NCI-H2029 (cell line): ENCODE measurements at regions not wholly inside any gene's neighbourhood (a gene's known extent, or its start where the extent isn't known, plus 50 kb on each side); places are given as distances from the start of the nearest gene placed in this dataset.

ENCODE experiments used
- DNase-seq: peaks from one replicate; lab custom pipeline; 2025; lab: John Stamatoyannopoulos, UW

- no peak for DNase-seq
These were observed 195.4 kb downstream of the SLIT2 start for GRCh38 chr4:20447103-20447502.

DNA sequence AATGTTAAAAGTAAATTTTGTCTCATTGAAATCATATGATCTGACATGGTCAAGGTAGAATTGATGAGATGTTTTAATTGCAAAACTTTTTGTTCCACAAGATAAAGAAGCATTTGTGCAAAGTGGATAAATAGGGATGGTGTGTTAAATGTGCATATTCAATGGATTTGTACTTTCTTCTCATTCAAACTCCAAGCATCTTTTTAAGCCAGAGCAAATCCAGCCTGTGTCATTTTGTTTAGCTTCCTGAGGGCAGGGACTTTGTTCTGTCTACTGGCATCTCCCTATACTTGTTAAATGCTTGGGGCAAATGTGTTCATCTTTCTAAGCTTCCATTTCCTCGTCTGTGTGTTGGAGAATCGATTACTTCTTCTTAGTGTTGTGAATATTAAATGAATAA lies 200.3 kb downstream of the SLIT2 start:
- no peak for DNase-seq

- DNase-seq, result no peak
These were observed 202.8 kb downstream of the SLIT2 start for GRCh38 chr4:20454515-20454914.

DNA sequence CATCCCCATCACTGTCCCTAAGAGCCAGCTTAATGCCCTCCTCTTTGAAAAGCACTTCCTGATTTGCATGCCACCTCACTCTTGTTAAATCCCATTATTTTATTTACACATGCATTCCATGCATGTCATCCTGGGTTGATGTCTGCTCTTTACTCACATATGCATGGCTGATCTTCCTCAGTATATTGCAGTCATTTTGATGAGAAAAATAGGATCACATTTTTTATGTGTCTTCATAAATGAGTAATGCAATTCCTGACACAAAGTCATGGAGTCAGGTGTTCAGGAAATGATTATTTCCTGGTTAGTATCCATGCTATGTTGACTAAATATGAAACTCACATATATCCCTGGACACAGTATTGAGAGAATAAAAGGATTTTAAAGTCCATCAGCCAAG lies 204.7 kb downstream of the SLIT2 start:
- DNase-seq, result no peak

- DNase-seq, result no peak
These were observed 210.9 kb downstream of the SLIT2 start for GRCh38 chr4:20462426-20463175.

DNA sequence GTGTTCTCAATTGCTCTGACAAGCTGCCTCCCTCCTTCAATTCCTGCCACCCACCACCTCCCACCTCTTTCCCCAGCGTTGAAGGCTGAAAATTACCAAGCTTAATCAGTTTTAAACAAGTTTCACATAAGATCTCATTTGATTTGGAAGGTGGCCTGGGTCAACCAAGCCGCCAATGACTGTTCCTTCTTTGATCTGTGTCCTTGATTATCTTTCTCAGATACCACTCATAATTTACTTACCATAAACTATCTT lies 211.4 kb downstream of the SLIT2 start:
- DNase-seq, result no peak

DNA sequence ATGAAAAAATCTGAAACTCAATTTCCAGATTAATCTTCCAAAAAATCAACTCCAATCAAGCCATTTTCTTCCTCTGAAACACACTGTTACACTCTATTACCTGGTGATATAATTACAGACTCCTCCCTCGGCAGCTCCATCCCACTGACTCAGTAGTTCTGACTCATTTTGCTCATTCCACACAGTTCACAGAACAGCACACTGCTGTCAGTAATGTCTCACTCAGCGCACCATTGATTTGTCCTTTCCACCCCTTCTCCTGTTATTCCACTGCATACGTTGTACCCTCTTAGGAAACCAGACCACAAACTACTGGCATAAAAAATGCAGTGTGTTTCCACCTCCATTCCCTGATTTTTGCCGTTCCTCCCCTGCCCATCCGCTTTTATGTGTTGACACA lies 212.7 kb downstream of the SLIT2 start:
- no peak for DNase-seq

- no peak for DNase-seq
These were observed 222.4 kb downstream of the SLIT2 start for GRCh38 chr4:20474119-20474518.

- DNase-seq, result no peak
These were observed 221.8 kb upstream of the PACRGL start for GRCh38 chr4:20478412-20478811.

GRCh38 chr4:20480165-20480947 lies 219.9 kb upstream of the PACRGL start:
- DNase-seq, result no peak

DNA sequence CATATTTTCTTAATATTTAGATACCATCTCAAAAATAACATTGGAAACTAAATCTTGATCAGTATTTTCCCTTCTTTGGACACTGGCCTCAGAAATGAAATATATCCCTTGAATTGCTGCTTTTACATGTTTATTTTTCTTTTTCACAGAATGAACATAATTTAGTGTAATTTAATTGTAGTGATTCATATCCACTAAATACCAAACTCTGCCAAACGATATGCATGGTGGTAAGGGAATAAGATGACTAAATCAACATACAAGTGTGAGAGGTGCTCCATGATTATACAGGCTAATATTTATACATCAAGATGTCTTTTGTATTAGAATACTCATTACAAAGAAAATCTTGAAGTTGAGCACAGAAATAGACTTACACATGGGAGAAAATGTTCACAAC lies 216.8 kb upstream of the PACRGL start:
- DNase-seq, result no peak

- DNase-seq, result no peak
These were observed 213.8 kb upstream of the PACRGL start for GRCh38 chr4:20486433-20486832.

DNA sequence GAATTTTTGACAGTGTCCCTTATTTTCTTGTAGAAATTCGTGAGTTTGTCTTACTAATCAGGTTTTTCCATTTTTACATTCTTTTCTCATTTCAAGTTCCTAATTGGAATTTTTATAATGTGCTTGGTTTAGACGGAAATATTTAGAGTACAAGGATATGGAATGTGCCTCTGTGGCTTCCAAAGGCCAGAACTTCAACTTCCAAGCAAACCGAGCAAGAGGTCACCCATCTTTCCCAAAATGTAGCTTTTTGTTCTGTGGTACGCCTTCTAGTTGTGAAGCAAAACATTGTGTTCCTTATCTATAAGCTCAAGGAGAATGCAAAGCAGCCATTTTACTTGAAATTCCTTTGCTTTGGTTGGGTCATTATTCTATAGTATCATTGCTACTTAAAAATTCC lies 212.8 kb upstream of the PACRGL start:
- no peak for DNase-seq

DNA sequence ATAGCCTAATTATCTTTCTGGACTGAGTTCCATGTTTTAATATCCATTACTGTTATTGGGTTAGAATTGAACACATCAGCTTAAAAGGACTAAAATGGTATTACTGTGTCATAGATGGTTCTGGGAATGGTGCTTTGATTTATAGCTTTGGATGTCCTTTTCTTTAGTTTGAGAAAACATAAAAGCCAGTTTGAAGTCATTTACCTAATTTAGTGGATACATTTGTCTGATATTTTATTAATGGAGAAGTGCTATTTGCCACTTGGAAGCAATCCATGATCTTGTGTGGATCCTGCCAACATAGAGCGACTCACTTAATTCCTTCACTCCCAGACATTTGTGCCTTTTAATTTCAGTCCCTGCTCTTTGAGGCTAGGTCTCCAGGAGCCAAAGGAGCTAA lies 212.4 kb upstream of the PACRGL start:
- no peak for DNase-seq

GRCh38 chr4:20490734-20491133 lies 209.5 kb upstream of the PACRGL start:
- no peak for DNase-seq

DNA sequence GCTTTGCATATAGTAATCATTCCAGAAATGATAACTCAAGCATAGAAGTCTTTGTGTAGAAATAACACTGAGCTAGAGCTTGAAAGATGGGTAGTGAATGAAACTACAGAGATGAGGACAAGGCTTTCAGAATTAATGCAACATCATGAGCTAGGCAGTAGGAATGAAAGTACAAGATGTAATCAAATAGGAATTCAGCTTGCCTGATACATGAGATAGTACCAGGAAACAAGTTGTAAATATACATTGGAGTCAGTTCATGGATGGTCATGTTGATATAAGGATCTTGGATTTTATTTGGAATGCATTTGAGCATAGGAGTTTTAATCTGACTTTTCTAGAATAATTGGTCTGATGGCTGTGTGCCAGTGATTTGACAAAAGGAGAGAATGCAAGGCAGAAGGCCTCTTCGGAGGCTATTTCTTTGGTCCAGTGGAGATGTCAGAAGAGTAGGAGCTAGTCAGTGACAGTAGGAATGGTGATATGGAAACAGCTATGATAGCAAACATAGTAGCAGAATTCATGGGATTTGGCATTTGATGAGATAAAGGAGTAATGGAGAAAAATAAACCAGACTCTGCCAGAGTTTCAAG lies 206.4 kb upstream of the PACRGL start:
- DNase-seq, result no peak

GRCh38 chr4:20496068-20496467 lies 204.2 kb upstream of the PACRGL start:
- no peak for DNase-seq

GRCh38 chr4:20504146-20504545 lies 196.1 kb upstream of the PACRGL start:
- DNase-seq, result no peak

DNA sequence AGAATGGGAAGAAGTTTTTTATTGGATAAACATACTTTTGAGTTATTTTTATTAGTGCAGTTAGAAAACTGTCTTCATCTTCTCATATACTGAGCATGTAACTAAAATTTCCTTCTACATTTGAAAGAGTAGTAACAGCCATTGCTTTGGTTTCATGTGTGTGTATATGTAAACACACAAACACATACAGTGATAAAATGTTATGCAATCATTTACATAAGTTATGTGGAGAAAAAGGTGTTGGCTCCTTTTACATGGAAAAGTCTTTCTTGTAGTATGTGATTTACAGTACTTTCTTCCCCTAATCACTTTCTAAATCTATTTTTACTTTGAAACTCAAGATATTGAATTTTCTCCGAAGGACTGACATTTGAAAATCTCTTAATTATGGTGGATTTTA lies 194.3 kb upstream of the PACRGL start:
- DNase-seq, result no peak

DNA sequence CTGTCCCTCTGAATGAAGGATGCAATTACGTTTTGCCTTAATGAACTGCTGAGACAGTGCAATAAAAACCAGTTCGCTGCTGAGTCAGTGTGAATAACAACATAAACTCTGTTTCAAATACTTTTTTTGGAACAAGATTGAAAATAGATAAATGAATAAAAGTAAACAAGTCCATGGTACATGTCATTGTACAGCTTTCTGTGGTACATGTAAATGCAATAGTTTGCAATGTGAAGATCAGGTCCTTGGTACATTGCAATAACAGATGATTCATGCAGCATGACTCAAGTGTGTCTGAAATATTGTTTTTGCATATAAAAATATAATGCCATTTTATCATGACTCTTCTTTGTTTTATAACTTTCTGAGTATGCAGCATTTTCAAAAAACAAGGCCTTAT lies 193.4 kb upstream of the PACRGL start:
- DNase-seq, result no peak

- no peak for DNase-seq
These were observed 190.9 kb upstream of the PACRGL start for GRCh38 chr4:20509315-20509714.

DNA sequence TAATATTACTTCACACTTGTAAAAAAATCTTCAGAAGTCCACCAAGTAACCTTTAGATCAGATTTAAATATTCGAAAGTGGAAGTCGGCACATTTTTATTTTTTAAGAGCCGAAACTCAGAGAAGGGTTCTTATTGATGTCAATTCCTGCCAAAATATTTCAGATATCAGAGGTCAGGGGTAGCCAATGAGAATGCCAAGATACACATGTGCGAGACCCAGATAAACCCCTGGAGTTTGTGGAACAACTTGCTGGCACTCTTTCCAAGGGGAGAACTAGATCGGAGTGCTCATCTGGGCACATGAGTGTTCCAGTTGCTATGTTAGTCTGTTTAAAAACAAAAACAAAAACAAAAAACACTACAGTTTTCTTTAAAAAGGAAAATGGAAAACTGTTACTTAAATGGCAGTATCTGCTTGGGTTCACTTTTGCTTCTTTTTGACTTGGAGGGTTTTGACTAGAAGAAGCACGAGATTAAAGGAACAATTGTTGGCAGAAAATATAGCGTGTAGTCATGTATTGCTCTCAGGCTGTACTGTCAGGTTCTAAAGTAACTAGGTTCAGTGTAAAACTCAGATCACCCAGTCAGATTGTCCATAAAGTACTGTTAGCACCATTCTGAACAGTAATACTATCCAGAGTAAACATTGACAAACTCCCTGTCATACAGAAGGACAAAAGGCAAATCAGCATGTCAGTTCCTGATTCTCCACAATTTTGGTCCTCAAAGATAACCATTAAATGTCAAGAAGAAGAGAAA lies 188.0 kb upstream of the PACRGL start:
- peak; percentile 64 for DNase-seq

DNA sequence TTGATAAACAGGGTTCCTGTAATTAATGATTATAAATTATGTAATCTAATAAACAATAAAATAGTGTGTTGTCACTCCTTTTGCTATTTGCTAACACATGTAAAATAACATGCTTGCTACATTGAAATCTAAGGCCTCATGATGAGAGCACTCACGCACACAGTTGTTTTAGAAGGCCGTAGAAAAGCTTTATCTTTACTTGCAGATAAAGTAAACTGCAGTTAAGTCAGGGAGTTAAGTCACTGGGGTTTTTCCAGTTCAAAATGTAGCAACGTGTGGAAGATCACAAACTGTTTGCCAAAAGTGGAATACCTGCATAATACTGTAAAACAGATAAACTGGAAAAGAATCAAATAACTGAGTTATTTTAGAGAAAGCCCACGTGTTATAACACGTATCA lies 187.3 kb upstream of the PACRGL start:
- no peak for DNase-seq
